Fibroblast of skin of right biceps (primary cell): ENCODE measurements at regions not wholly inside any gene's neighbourhood (a gene's known extent, or its start where the extent isn't known, plus 50 kb on each side); places are given as distances from the start of the nearest gene placed in this dataset.

Experiments used
- DNase-seq: peaks from one replicate; pipeline ENCODE4 v3.0.0-alpha.2; 2013

DNA sequence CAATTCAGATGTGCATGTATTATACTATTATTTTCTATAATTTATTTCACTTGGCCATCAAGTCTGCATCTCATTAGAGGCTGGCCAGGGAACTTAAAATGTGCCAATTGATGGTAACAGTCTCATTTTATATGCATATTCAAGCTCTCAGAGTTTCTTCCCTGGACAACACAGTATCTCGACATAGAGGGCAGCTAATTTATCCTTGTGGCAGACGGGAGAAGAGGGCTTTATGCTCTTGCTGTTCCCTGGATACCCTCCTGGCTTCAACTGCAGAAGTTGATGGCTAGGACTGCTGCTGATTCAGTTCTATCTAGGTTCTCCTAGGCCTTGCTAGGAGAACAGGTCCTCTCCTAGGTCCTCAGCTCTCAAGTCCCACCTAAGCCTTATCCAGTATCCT, 99.1 kb upstream of the NPHP3 start:
- DNase-seq: no peak

DNA sequence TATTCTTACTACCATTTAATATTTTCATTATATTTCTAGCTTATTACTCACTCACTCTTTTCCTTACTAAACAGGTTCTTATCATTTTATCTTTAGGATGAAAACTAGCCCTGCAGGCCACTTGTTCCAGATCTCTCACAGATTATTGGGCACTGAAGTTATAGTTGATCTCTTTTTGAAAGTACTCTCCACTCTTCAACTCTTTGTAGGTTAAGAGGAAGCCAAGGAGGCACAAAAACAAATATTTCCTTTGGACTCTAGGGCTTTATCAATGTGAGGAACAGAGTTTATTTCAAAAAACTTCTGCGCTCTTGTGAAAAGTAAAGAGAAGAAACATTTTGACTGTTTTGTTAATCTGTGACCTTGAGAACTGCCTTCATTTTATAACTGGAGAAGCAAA, 96.0 kb upstream of the NPHP3 start:
- no peak for DNase-seq

DNA sequence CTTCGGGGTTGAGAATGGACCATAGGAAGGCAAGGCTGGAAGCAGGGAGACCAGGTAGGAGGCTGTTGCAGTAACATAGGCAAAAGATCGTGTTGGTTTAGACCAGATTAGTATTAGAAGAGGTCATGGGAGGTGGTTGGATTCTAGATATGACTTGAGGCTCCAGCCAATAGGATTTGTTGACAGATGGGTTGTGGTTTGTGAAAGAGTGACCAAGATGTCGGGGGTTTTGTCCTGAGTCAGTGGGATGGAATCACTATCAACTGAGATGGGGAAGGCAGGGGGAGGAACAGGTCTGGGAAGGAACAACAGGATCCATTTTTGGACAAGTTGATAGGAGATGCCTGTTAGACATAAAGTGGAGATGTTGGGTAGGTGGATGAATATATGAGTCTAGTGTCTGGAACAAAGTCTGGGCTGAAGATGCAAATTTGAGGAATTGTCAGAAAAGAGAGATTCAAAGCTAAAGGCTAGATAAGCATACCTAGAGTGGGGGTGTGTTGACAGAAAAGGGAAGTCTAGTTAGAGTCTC, 95.5 kb upstream of the NPHP3 start:
- DNase-seq: no peak

DNA sequence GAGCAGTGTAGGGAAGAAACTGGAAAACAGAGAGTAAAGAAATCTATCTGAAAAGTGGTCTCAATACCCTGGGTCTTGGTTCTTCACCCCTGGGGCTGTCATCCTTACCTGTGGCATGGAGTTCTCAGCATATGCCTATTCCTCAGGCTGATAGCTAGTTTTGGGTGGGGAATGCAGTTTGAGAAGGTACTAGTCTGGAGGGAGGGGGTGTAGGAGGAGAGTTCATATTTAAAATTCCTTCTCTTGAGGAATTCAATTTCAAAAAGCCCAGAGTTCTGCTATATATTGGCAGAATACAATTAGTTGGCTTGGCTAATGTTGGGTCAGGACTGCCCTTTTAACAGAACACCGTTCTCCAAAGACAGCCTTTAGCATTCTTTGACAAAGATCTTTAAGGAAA, 82.9 kb upstream of the NPHP3 start:
- DNase-seq: no peak

DNA sequence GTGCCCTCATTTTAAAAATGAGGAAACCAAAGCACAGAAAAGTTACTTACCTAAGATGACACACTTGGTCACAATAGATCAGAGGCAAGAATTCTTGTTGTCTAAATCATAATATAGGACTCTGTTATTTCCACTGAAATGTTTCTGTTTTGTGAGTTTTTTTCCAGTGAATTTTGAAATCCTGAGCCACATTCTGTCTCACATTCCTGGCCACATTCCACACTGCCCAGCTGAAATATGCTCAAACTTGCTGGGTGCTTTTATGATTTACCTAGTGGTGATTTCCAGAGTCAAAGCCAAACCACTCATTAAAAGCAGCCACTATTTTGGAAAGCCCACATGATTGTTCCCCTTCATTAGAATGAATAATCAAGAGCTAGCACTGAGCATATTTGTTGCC, 82.3 kb upstream of the NPHP3 start:
- peak; percentile 70 for DNase-seq

DNA sequence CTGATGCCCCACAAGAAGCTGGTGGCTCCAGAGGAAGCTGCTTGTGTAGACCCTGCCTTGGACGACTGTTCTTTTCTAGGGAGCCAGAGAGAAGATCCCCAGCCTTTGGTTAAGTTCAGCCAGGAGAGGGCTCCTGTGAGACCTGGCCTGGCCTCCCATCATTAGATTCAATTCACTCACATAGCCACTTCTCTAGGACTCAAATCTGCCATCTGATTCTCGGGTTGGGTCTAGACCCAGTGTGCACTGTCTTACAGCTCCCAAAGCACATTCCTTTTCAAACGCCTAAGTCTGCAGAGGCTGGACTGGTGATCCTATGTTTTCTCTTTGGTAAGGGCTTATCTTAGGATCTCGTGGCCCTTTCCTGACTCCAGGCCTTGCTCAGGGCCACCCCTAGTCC, 81.7 kb upstream of the NPHP3 start:
- DNase-seq: no peak

DNA sequence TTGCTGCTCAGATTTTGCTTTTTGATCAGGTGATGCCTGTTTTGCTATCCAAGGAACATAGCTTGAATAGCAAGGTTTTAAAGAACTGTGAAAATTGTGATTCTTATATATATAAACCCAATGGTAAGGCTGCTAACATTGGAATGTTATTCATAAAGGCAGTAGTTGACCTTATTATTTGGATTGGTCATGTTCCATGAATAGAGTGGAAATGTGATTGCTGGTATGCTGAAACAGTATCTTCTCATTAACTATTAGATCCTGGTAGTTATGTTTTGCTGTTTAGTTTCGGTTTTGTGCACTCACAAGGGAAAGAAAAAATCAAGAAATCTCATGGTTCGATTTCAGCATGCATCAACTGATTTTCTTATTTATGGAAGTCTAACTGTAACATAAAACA, 78.7 kb upstream of the NPHP3 start:
- no peak for DNase-seq

DNA sequence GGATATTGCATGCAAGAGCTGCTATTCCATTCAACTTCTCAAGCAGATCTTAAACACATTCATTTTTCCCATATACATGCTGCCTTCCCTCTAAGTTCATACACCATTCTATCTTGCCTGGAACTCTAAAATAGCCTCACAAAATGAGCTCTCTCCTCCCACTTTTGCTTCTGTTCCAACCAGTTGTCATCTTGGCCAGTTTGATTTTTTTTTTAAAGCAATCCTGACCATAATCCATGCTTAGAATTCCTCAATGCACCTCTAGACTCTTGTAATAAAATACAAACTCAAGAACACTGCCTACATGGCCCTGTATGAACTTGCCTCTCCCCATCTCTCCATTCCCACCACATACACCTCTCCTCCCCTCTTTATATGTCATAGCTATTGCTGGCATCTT, 68.6 kb upstream of the NPHP3 start:
- DNase-seq: no peak

DNA sequence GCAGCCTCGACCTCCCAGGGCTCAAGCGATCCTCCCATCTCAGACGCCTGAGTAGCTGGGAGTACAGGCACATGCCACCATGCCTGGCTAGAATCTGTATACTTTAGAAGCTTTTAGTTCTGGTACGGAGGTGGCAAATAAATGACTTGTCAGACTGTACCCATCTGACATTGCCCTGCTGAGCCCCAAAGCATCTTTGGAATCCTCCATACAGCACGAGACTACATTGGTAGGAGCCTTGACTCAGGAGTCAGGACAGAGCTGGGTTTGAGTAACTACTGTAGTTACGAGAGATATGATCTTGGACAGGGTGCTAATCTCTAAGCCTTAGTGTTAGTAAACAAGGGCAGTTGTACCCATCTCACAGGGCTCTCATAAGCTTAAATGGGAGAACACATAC, 67.8 kb upstream of the NPHP3 start:
- no peak for DNase-seq

DNA sequence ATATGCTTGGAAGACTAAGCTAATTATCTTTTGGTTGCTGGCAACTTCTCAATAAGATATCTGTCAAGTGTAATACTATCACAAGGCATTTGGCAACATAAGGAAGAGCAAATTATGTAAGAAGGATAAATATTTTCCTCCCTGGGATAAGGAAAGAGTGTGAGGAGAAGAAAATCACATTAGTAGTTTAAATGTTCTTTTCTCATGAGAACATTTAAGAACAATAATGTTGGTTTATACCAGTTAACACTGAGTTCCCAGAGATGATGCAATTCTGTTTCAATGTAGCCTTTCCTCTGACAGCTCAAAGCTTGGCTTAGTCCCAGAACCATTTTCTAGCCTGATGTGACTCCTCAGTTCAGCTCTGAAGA, 66.1 kb upstream of the NPHP3 start:
- DNase-seq: peak; percentile 87

DNA sequence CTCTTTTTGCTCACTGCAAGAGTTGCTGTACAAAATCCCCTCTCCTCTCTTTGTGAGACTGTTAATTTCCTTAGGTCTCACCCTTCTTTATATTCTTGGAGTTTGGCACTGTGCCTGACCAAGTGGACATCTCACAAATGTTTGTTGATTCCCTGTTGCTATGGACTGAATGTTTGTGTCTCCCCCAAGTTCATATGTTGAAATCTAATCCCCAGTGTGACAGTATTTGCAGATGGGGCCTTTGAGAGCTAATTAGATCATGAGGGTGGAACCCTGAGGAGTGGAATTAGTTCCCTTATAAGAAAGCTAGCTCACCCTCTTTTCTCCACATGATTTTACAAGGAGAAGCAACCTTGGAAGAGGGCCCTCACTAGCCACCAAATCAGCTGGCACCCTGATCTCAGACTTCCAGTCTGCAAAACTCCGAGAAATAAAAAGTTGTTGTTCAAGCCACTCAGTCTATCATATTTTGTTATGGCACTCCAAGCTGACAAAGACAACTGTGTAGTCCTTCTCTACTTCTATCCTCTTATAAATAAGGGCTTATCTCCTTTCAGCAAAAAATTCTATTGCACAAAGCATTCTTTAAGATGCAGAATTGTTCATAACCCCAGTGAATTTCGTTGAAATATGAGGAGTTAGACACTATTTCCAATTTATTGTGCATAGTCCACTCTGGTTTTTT, 65.5 kb upstream of the NPHP3 start:
- peak; percentile 40 for DNase-seq

DNA sequence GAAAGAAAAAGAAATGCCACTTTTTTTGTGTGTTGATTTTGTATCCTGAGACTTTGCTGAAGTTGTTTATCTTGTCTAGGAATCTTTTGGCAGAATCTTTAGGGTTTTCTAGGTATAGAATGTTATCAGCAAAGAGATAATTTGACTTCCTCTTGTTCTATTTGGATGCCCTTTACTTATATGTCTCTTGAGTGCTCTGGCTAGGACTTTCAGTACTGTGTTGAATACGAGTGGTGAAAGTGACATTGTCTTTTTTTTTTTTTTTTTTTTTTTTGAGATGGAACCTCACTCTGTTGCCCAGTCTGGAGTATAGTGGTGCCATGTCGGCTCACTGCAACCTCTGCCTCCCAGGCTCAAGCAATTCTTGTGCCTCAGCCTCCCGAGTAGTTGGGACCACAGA, 64.7 kb upstream of the NPHP3 start:
- no peak for DNase-seq

DNA sequence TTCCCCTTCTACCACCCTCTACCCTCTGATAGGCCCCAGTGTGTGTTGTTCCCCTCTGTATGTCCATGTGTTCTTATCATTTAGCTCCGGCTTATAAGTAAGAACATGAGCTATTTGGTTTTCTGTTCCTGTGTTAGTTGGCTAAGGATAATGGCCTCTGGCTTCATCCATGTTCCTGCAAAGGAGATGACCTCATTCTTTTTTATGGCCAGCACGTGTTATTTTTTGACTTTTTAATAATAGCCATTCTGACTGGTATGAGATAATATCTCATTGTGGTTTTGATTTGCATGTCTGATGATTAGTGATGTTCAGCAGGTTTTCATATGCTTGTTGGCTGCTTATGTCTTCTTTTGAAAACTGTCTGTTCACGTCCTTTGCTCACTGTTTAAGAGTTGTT, 63.1 kb upstream of the NPHP3 start:
- peak; percentile 67 for DNase-seq

DNA sequence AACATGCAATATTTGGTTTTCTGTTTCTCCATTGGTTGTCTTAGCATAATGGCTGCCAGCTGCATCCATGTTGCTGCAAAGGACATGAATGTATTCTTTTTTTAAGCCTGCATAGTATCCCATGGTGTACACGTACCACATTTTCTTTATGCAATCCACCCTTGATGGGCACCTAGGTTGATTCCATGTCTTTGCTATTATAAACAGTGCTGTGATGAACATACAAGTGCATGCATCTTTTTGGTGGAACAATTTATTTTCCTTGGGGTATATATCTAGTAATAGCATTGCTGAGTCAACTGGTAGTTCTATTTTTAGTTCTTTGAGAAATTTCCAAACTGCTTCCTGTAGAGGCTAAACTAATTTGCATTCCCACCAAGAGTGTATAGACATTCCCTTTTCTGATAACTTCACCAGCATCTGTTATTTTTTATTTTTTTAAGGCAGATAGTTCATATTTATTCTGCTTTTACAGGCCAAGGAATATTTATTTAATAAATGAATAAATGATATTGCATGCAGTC, 62.4 kb upstream of the NPHP3 start:
- peak; percentile 46 for DNase-seq

DNA sequence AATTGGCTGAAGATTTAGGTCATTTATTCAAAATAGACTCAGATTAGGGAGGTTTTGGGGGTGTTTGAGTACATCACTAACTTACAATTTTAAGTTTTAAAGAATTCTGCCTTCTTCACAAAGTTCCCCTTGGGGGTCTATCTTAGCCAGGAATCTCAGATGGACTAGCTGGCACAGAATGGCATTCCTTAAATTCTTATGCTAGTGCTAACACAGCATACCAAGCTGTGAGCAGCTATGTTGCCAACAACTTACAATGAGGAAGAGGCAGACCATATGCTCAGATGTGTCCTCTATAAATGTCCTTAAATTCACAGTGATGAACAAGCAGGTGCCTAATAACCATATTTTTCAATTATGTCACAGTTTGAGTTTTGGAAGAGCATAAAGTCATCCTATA, 60.9 kb upstream of the NPHP3 start:
- peak; percentile 66 for DNase-seq

DNA sequence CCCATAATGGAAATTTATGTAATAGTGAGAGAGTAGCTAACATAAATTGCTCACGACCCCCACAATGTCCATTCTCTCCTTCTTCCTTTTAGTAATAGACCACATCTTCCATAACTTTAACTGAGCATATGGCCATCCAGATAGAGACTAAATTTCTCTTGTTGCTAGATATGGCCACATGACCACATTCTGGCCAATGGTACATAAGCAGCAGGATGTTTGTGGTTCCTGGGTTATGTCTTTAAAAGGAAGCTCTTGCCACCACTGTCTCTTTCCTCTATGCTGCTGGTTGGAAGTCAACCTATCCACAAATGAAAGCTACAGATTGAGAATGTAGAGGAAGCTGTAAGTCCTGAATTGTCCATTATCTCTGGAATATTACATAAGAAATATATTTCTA, 59.7 kb upstream of the NPHP3 start:
- DNase-seq: no peak

DNA sequence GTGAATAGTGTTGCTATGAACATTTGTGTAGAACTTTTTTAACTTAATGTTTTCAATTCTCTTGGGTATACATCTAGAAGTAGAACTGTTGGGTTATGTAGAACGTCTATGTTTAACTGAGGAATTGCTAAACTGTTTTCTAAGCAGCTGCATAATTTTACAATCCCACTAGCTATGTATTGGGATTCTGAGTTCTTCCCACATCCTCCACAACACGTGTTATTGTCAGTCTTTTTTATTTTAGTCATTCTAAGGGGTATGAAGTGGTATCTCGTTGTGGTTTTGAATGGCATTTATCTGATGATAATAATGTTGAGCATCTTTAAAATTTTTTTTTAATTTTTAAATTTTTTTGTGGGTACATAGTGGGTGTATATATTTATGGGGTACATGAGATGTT, 55.0 kb upstream of the NPHP3 start:
- no peak for DNase-seq

DNA sequence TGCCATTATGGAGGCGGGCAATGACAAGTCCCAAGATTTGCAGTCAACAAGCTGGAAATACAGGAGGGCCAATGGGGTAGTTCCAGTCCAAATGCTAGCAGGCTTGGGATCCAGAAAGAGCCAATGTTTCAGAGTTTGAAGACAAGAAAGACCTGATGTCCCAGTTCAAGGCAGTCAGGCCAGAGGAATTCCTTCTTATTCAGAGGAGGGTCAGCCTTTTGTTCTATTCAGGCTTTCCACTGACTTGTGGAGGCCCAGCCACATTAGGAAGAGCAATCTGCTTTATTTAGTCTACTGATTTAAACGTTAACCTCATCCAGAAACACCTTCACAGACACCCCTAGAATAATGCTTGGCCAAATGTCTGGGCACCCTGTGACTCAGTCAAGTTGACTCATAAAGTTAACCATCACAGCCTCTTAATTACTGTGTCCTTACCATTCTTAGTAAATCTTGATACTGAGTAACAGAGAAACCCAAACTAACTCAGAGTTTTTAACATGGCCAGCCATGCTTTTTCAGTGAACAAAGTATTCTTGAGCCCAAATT, 50.9 kb upstream of the NPHP3 start:
- peak; percentile 4 for DNase-seq

DNA sequence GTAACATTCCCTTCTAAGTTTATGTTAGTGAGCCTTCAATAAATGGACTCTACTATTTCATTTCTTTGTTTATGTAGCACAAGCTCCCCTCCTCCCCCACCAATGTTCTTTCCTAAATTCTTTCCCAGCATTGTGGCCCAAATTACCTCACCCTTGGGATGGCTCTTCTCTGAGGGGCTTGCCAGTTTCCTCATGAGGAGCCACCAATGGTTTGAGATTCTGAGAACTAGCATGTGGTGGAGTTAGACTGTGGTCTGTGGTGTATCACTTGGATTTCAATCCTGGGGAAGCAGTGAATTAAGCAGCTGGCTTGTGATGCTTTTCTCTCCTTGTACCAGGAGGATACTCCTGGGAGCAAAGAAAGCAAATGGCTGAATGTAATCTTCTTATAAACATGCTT, 50.0 kb upstream of the NPHP3 start:
- DNase-seq: no peak
